ENCODE measurements at regions not wholly inside any gene's neighbourhood (a gene's known extent, or its start where the extent isn't known, plus 50 kb on each side); places are given as distances from the start of the nearest gene placed in this dataset.

DNA sequence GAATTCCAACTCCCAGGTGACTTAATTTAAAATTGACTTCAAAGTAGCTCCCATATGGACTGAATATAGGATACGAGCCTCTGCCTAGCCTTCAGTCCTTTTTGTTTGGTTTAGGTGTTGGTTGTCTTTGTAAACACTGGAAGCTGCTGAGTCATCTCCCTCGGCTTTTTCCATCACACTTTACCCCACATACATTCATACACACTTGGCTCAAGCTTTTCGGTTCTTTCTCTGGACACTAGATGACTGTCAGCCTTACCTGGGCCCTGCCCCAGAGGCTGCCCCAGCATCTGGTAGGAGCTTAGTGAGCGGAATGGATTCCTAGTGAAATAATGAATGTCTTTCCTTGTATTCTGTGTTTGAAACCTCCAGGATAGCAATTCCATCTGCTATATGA lies 201.5 kb upstream of the IL12A start:
- TF ChIP-seq, protein P1, sequence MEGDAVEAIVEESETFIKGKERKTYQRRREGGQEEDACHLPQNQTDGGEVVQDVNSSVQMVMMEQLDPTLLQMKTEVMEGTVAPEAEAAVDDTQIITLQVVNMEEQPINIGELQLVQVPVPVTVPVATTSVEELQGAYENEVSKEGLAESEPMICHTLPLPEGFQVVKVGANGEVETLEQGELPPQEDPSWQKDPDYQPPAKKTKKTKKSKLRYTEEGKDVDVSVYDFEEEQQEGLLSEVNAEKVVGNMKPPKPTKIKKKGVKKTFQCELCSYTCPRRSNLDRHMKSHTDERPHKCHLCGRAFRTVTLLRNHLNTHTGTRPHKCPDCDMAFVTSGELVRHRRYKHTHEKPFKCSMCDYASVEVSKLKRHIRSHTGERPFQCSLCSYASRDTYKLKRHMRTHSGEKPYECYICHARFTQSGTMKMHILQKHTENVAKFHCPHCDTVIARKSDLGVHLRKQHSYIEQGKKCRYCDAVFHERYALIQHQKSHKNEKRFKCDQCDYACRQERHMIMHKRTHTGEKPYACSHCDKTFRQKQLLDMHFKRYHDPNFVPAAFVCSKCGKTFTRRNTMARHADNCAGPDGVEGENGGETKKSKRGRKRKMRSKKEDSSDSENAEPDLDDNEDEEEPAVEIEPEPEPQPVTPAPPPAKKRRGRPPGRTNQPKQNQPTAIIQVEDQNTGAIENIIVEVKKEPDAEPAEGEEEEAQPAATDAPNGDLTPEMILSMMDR (IDR thresholded peaks at IDR 0.05): no peak
- TF ChIP-seq EZH2 (IDR thresholded peaks at IDR 0.05) (no peak), EZH2phosphoT487 (IDR thresholded peaks at IDR 0.05) (no peak)
